Keratinocyte (primary cell): ENCODE measurements at regions not wholly inside any gene's neighbourhood (a gene's known extent, or its start where the extent isn't known, plus 50 kb on each side); places are given as distances from the start of the nearest gene placed in this dataset.
"Not testable (repeated sequence)": the region's sequence is repeated elsewhere in the genome, so short reads cannot be mapped to it uniquely, and the experiment has no call there.

ENCODE experiments used
- EZH2 ChIP-seq: IDR thresholded peaks from one replicate; pipeline ENCODE4 v1.6.1; 2012; ENCODE audit warnings: inconsistent platforms, mild to moderate bottlenecking, low read length, moderate library complexity
- TF ChIP-seq, protein P1 (sequence below), 3 experiments: IDR thresholded peaks in 1 of 3; conservative IDR thresholded peaks in 1 of 3; optimal IDR thresholded peaks in 1 of 3; 2 replicates in 2 of 3; 3 replicates in 1 of 3; pipeline versions ENCODE3 to v1.5.1; 2011; ENCODE audit warnings: low read length in 3 of 3, mild to moderate bottlenecking in 3 of 3, moderate library complexity in 2 of 3, control low read depth in 1 of 3, inconsistent platforms in 1 of 3; ENCODE audit not compliant: insufficient read depth in 2 of 3; ENCODE audit errors: extremely low read depth in 1 of 3

DNA sequence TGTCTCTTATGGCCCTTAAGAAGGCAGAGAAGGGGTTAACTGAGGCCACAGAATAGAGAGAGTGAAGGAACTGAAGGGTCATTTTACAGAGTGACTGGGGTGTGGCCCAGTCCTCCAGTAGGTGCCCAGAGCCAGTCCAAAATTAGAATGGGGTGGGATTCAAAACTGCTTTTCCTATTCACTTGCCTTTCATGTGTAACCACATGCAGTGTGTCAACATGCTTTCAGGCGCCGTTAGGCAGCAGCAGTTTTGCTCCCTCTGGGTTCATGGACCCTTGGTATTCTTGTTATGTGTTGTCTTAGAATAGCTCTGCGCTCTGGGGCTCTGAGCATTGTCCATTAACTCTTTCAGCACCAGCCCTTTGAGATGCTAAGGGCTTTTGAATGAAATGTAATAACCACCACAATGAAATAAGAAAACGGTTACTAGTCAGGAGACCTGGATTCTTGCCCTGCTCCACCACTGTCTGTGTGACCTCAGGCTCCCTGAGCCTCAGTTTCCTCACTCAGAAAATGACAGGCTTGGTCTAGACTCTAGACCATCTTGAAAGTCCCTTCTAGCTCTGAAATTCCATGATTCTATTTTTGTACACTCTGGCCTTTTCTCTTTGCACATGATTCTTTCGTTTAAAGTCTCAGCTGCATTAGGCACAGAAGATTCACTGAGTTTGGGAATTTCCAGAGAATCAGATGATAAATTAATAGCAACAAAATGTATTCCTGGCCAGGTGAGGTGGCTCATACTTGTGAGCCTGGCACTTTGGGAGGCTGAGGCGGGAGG lies 123.0 kb downstream of the SRGAP2 start:
- TF ChIP-seq, protein P1, sequence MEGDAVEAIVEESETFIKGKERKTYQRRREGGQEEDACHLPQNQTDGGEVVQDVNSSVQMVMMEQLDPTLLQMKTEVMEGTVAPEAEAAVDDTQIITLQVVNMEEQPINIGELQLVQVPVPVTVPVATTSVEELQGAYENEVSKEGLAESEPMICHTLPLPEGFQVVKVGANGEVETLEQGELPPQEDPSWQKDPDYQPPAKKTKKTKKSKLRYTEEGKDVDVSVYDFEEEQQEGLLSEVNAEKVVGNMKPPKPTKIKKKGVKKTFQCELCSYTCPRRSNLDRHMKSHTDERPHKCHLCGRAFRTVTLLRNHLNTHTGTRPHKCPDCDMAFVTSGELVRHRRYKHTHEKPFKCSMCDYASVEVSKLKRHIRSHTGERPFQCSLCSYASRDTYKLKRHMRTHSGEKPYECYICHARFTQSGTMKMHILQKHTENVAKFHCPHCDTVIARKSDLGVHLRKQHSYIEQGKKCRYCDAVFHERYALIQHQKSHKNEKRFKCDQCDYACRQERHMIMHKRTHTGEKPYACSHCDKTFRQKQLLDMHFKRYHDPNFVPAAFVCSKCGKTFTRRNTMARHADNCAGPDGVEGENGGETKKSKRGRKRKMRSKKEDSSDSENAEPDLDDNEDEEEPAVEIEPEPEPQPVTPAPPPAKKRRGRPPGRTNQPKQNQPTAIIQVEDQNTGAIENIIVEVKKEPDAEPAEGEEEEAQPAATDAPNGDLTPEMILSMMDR (optimal IDR thresholded peaks at IDR 0.05 in 1 of 3, IDR thresholded peaks at IDR 0.05 in 1 of 3, conservative IDR thresholded peaks at IDR 0.05 in 1 of 3; ENCODE audit: extremely low read depth in 1 of 3, insufficient read depth in 2 of 3, low read length in 3 of 3), result not testable (repeated sequence)
- not testable (repeated sequence) for TF ChIP-seq EZH2
